ENCODE measurements at regions not wholly inside any gene's neighbourhood (a gene's known extent, or its start where the extent isn't known, plus 50 kb on each side); places are given as distances from the start of the nearest gene placed in this dataset.
"Not testable (repeated sequence)": the region's sequence is repeated elsewhere in the genome, so short reads cannot be mapped to it uniquely, and the experiment has no call there.

GRCh38 chr2:16060936-16061338 is 120.6 kb downstream of the MYCN start:
- DNase-seq (ENCODE audit: low read depth, low spot score): no peak

GRCh38 chr2:16060125-16060935 is 120.0 kb downstream of the MYCN start:
- DNase-seq (ENCODE audit: low read depth, low spot score): no peak

- DNase-seq (ENCODE audit: low read depth, low spot score): no peak
These were observed 119.2 kb downstream of the MYCN start for GRCh38 chr2:16059393-16060016.

- DNase-seq (ENCODE audit: low read depth, low spot score): no peak
These were observed 118.5 kb downstream of the MYCN start for GRCh38 chr2:16058747-16059358.

- no peak for DNase-seq (ENCODE audit: low read depth, low spot score)
These were observed 117.9 kb downstream of the MYCN start for GRCh38 chr2:16058256-16058655.

GRCh38 chr2:16057661-16058060 is 117.3 kb downstream of the MYCN start:
- DNase-seq (ENCODE audit: low read depth, low spot score): no peak

- no peak for DNase-seq (ENCODE audit: low read depth, low spot score)
These were observed 115.7 kb downstream of the MYCN start for GRCh38 chr2:16055848-16056580.

GRCh38 chr2:16053437-16054257 is 113.3 kb downstream of the MYCN start:
- no peak for DNase-seq (ENCODE audit: low read depth, low spot score)

GRCh38 chr2:16052571-16053052 is 112.3 kb downstream of the MYCN start:
- not testable (repeated sequence) for DNase-seq (ENCODE audit: low read depth, low spot score)

- DNase-seq (ENCODE audit: low read depth, low spot score): no peak
These were observed 111.7 kb downstream of the MYCN start for GRCh38 chr2:16051841-16052564.

GRCh38 chr2:16050908-16051489 is 110.6 kb downstream of the MYCN start:
- DNase-seq (ENCODE audit: low read depth, low spot score): no peak

GRCh38 chr2:16050261-16050907 is 110.0 kb downstream of the MYCN start:
- DNase-seq (ENCODE audit: low read depth, low spot score): no peak

GRCh38 chr2:16049406-16049805 is 109.1 kb downstream of the MYCN start:
- DNase-seq (ENCODE audit: low read depth, low spot score): no peak

- DNase-seq (ENCODE audit: low read depth, low spot score): no peak
These were observed 108.1 kb downstream of the MYCN start for GRCh38 chr2:16048466-16048865.

GRCh38 chr2:16047701-16048100 is 107.4 kb downstream of the MYCN start:
- no peak for DNase-seq (ENCODE audit: low read depth, low spot score)

GRCh38 chr2:16046649-16047048 is 106.3 kb downstream of the MYCN start:
- DNase-seq (ENCODE audit: low read depth, low spot score): no peak

- DNase-seq (ENCODE audit: low read depth, low spot score): no peak
These were observed 105.5 kb downstream of the MYCN start for GRCh38 chr2:16045653-16046352.

GRCh38 chr2:16044946-16045456 is 104.7 kb downstream of the MYCN start:
- no peak for DNase-seq (ENCODE audit: low read depth, low spot score)
